Left ventricle myocardium superior (tissue), 1 donor: ENCODE measurements at regions not wholly inside any gene's neighbourhood (a gene's known extent, or its start where the extent isn't known, plus 50 kb on each side); places are given as distances from the start of the nearest gene placed in this dataset.
"Not testable (repeated sequence)": the region's sequence is repeated elsewhere in the genome, so short reads cannot be mapped to it uniquely, and the experiment has no call there.

ENCODE experiments used
- ATAC-seq: fragments of 200-7000 bp; cut with Tn5 transposase; one replicate; pipeline ENCODE4 v1.9.1; 2020; ENCODE audit warnings: mild to moderate bottlenecking, moderate library complexity
- DNase-seq: peaks from one replicate; pipeline ENCODE4 v3.0.0-alpha.2; 2020
- intact Hi-C: fragments of 100-400 bp; cut with micrococcal nuclease; formaldehyde crosslinking; loops from one replicate; pipeline ENCODE4 v1.11.0; 2022
- donor health status: DM: no; HTN: yes; CAD: no; lungs with severe emphysema.

DNA sequence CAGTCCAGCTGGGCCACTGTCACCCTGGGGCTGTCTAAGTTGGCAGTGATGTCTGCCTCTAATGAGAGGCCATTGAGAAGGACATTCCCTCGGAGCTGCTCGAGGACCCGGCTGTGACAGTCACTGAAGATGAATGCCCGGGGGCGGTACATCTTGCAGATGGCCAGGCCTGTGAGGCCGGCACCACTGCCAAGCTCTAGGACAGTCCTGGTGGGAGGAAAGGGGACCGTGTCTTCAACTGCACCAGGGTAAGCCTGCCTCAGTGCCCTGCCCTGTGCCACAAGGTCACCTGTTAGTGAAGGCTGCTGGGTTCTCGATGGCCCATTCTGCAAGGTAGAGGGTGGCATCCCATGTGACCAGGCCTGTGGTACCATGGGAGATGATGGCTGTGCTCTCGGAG is 236.6 kb upstream of the FRG2C start:
- DNase-seq, ATAC-seq, intact Hi-C loops: not testable (repeated sequence)

- ATAC-seq, intact Hi-C loops, DNase-seq: not testable (repeated sequence)
Measured at GRCh38 chr3:75427906-75428305, 236.2 kb upstream of the FRG2C start.

GRCh38 chr3:75429561-75430220 is 234.4 kb upstream of the FRG2C start:
- intact Hi-C loops, ATAC-seq: not testable (repeated sequence)
- peak; percentile 84 for DNase-seq

DNA sequence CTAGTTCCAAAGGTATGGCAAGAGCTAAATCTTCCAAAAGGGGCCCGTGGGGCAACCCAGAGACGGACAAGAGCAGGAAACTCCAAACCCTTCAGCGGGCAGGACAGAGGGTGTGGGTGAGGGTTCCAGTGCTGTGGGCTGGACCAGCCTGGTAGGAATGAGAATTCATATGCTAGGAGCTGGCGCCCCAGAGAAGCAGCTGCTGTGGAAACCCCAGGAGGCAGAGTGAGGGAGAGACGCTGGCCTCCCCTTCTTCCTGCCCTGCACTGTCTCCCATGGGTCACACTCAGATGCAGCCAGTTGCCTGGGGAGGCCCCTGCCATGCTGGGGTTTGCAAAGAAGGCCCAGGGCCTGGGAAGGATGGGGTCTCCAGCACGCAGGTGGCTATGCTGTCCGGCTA is 233.7 kb upstream of the FRG2C start:
- intact Hi-C loops, ATAC-seq, DNase-seq: not testable (repeated sequence)

DNA sequence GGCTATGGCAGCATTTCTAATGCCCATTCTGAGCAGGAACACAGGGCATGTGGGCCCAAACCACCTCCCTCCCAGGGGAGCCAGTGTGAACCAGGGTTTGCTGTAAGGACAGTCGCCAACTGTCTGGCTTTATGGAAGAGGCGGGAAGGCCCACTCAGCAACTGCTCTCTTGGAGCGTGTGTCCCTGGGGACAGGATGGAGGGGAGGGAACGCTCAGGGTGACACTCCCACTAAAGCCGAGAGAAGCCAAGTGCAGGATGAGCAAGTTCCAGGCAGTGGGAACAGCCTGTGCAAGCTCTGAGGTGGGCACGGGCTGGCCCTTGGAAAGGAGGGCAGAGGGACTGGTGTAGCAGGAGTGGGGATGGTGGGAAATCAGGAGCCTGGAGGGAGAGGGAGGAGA is 233.0 kb upstream of the FRG2C start:
- DNase-seq, result not testable (repeated sequence)

GRCh38 chr3:75432466-75432865 is 231.7 kb upstream of the FRG2C start:
- ATAC-seq, intact Hi-C loops, DNase-seq: not testable (repeated sequence)

More for the DNA sequence above, 233.0 kb upstream of the FRG2C start:
- ATAC-seq, intact Hi-C loops: not testable (repeated sequence)

DNA sequence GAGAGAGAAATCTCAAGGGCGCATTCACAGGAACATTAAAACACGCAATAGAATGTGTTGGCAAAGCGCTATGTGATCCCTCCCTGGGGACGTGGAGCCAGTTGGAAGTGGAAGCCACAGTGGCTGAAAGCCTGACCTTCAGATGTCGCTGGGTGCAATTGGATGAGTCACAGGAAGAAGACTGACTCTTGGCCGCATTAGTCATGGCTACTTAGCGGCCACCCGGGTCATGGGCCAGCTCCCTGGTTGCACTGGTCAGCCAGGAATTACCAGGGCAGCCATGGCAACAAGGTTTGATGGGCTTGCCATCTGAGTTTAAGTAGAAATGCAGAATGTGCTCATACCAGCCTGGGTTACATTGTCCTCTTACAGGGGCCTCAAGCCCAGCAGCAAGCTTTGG is 231.2 kb upstream of the FRG2C start:
- peak; percentile 69 for DNase-seq
- ATAC-seq, intact Hi-C loops: not testable (repeated sequence)

- intact Hi-C loops, DNase-seq, ATAC-seq: not testable (repeated sequence)
Measured at GRCh38 chr3:75433295-75433694, 230.8 kb upstream of the FRG2C start.

DNA sequence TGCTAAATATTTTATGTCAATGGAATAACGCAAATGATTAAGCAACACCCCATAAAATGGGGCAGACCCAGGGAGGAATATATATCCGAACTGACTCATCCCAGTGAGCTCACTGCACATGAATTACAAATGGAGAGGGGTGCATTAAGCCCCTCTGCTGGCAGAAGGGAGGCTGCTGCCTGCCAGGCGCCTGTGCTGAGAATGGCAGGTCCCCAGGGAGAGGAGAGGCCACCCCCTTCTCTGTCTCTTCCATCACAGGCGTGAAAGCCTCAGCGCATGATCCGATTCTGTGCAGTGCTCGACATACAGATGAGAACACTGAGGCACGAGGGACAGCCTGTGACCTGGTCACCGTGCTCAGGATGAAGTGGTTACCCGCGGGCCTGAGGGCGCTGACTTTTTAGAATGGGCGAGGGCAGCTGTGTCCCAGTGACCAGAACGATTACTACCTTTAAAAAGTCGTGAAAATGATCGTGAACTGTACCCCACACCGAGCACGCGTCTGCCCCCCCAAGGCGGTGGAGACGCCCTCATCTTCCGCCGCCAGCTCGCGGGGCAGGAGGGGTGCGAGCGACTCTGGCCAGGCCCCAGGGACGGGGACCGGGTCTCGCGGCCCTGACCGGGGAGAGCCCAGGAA is 229.7 kb upstream of the FRG2C start:
- ATAC-seq, intact Hi-C loops, DNase-seq: not testable (repeated sequence)

GRCh38 chr3:75434913-75435793 is 229.0 kb upstream of the FRG2C start:
- ATAC-seq (peak; percentile 100), DNase-seq (peak; percentile 99)
- intact Hi-C loops, result not testable (repeated sequence)

- ATAC-seq, intact Hi-C loops, DNase-seq: not testable (repeated sequence)
Measured at GRCh38 chr3:75435794-75436400, 228.2 kb upstream of the FRG2C start.

DNA sequence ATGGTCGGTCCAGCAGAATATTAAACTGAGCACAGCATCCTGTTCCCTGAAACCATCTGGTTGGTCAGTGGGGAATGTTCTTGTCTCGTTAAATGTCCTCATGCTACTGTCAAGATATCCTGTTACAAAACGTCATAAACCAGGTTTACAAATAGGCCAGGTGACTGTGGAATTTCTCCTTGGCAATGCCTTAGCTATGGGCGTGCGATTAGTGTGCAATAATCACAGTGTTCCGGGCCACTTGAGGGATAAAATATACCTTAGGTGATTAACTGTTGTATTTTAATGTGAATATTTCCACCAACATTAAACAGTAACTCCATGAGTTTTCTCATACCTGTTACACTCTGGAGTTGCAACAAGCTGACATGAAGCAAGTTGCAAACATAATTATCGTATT is 223.1 kb upstream of the FRG2C start:
- intact Hi-C loops, DNase-seq, ATAC-seq: not testable (repeated sequence)

DNA sequence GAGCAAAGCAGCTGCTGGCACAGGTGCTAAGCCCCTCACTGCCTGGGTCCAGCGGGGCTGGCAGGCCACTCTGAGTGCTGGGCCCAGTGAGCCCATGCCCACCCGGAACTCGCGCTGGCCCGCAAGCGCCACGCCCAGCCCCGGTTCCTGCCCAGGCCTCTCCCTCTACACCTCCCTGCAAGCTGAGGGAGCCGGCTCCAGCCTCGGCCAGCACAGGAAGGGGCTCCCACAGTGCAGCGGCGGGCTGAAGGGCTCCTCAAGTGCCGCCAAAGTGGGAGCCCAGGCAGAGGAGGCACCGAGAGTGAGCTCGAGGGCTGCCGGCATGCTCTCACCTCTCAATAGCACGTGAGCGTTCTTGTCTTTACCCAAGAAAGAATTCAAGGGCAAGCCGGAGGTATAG is 219.5 kb upstream of the FRG2C start:
- DNase-seq, intact Hi-C loops, ATAC-seq: not testable (repeated sequence)

DNA sequence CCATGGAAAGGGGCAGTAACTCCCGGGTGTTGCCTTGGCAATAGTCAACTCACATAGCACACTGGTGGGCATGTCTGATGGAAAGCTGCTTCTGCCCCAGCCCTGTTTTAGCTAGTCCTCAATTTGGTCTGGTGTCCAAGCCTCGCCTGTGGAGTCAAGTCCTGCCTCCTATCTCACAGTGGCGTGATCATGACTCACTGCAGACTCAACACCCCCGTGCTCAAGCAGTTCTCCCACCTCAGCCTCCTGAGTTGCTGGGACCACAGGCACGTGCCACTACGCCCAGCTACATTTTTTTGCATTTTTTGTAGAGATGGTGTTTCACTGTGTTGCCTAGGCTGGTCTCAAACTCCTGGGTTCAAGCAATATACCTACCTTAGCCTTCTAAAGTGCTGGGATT is 218.9 kb upstream of the FRG2C start:
- DNase-seq, ATAC-seq, intact Hi-C loops: not testable (repeated sequence)

GRCh38 chr3:75446948-75447347 is 217.2 kb upstream of the FRG2C start:
- ATAC-seq, intact Hi-C loops, DNase-seq: not testable (repeated sequence)

DNA sequence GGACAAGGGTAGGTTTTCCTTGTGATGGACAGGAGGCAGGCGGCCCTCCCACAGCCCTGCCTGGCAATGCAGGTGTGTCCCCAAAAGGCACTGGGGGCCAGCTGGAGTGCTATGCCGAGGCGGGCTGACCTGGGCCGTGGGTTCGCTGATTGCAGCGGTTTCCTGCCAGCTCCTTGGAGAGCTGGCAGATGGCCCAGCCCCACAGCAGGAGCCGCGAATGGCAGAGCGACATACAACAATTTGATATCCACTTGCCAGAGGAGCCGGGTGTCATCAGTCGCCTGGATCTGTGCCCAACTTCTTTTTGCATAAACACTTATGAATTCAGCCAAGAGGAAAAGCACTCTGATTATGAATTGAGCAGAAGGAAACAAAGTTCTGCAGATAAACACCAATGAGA is 210.8 kb upstream of the FRG2C start:
- peak; percentile 76 for DNase-seq
- ATAC-seq, intact Hi-C loops: not testable (repeated sequence)

- intact Hi-C loops, DNase-seq, ATAC-seq: not testable (repeated sequence)
Measured at GRCh38 chr3:75453839-75454238, 210.3 kb upstream of the FRG2C start.

DNA sequence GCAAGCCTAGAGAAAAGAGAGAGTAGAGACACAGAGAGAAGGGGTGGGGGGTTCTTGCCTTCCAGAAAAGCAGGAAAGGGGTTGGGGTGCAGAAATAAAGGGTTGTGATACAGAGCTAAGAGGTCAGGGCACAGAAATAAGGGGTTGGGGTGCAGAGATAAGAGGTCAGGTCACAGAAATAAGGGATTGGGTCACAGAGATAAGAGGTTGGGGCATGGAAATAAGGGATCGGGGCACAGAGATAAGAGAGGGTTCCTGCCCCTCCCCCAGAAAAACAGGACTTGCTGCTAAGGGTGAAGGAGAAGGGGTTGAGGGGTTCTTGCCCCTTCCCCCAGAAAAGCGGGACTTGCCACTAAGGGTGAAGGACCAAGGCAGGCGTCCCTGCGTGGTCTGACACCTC is 189.6 kb upstream of the FRG2C start:
- DNase-seq, intact Hi-C loops, ATAC-seq: not testable (repeated sequence)

- intact Hi-C loops, ATAC-seq, DNase-seq: not testable (repeated sequence)
Measured at GRCh38 chr3:75496600-75496999, 167.5 kb upstream of the FRG2C start.
